ENCODE measurements at regions not wholly inside any gene's neighbourhood (a gene's known extent, or its start where the extent isn't known, plus 50 kb on each side); places are given as distances from the start of the nearest gene placed in this dataset.

DNA sequence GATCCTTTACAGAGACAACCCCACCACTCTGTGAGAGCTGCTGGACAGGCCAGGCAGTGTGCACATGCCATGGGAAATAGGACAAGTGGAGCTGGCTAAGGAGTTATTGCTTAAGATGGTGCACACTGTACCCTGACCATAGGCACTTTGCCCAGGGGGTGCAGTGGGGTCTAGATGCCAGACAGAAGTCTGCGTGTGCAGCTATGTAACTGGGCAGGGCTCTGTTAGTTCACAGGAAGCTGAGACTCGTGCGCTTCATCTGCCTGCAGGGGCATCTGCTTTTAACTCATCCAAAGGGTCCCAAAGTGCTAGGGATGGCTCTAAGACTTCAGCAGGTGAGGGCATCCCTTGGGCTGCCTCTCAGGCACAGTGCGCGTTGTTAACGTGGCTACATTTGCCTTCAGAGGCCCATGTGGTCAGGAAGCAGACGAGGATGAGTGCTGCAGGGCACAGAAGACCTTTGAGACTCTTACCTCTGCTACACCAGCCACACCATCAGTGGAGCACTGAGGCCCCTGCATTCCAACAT, 77.7 kb upstream of the GPR26 start:
- TF ChIP-seq GATA3 (IDR thresholded peaks at IDR 0.05; ENCODE audit: low read depth, low read length) (no peak), GATA2 (IDR thresholded peaks at IDR 0.05; ENCODE audit: low read depth, low read length) (no peak)
